Suprapubic skin (tissue), 4 donors: ENCODE measurements at regions not wholly inside any gene's neighbourhood (a gene's known extent, or its start where the extent isn't known, plus 50 kb on each side); places are given as distances from the start of the nearest gene placed in this dataset.
"Not testable (repeated sequence)": the region's sequence is repeated elsewhere in the genome, so short reads cannot be mapped to it uniquely, and the experiment has no call there.

Source experiments
- EP300 ChIP-seq: sonication (generic); formaldehyde crosslinking; IDR thresholded peaks from one replicate; pipeline ENCODE4 v1.6.1; 2017; ENCODE audit warnings: antibody characterized with exemption
- POLR2AphosphoS5 ChIP-seq, 3 donors: sonication (generic); formaldehyde crosslinking; IDR thresholded peaks; one replicate each; pipeline ENCODE4 v1.6.1; 2017; ENCODE audit warnings: antibody characterized with exemption in 3 of 3
- TF ChIP-seq, protein P1 (sequence below), 2 donors: fragments of 200-600 bp in 1 of 2; fragments of 450-650 bp in 1 of 2; sonication (generic) in 1 of 2; IDR thresholded peaks; one replicate each; pipeline ENCODE4 v1.5.1; 2016 to 2019; ENCODE audit warnings: antibody characterized with exemption in 2 of 2, mild to moderate bottlenecking in 1 of 2, moderate library complexity in 1 of 2

DNA sequence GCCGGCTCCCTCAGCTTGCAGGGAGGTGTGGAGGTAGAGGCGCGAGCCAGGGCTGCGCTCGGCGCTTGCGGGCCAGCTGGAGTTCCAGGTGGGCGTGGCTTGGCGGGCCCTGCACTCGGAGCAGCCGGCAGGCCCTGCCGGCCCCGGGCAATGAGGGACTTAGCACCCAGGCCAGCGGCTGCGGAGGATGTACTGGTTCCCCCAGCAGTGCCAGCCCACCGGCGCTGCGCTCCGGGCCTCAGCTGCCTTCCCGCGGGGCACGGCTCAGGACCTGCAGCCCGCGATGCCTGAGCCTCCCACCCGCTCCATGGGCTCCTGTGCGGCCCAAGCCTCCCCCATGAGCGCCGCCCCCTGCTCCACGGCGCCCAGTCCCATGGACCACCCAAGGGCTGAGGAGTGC lies 1293.6 kb upstream of the NXPH2 start:
- TF ChIP-seq, protein P1, sequence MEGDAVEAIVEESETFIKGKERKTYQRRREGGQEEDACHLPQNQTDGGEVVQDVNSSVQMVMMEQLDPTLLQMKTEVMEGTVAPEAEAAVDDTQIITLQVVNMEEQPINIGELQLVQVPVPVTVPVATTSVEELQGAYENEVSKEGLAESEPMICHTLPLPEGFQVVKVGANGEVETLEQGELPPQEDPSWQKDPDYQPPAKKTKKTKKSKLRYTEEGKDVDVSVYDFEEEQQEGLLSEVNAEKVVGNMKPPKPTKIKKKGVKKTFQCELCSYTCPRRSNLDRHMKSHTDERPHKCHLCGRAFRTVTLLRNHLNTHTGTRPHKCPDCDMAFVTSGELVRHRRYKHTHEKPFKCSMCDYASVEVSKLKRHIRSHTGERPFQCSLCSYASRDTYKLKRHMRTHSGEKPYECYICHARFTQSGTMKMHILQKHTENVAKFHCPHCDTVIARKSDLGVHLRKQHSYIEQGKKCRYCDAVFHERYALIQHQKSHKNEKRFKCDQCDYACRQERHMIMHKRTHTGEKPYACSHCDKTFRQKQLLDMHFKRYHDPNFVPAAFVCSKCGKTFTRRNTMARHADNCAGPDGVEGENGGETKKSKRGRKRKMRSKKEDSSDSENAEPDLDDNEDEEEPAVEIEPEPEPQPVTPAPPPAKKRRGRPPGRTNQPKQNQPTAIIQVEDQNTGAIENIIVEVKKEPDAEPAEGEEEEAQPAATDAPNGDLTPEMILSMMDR (IDR thresholded peaks at IDR 0.05), result not testable (repeated sequence)
- TF ChIP-seq EP300; POLR2AphosphoS5 (IDR thresholded peaks at IDR 0.05): not testable (repeated sequence)
